ENCODE measurements at regions not wholly inside any gene's neighbourhood (a gene's known extent, or its start where the extent isn't known, plus 50 kb on each side); places are given as distances from the start of the nearest gene placed in this dataset.
"Not testable (repeated sequence)": the region's sequence is repeated elsewhere in the genome, so short reads cannot be mapped to it uniquely, and the experiment has no call there.

GRCh38 chr3:127520993-127521392, 69.5 kb downstream of the TPRA1 start:
- no peak for DNase-seq

- no peak for DNase-seq
Measured at GRCh38 chr3:127518456-127519081, 72.0 kb downstream of the TPRA1 start.

GRCh38 chr3:127512256-127512655, 78.3 kb downstream of the TPRA1 start:
- DNase-seq, result no peak

- DNase-seq, result no peak
Measured at GRCh38 chr3:127501177-127501576, 89.4 kb downstream of the TPRA1 start.

GRCh38 chr3:127497676-127498075, 92.9 kb downstream of the TPRA1 start:
- DNase-seq, result no peak

- no peak for DNase-seq
Measured at GRCh38 chr3:127497166-127497565, 93.4 kb downstream of the TPRA1 start.

- peak; percentile 57 for DNase-seq
Measured at GRCh38 chr3:127495821-127496655, 94.5 kb downstream of the TPRA1 start.

GRCh38 chr3:127493924-127494646, 96.4 kb downstream of the TPRA1 start:
- DNase-seq, result no peak

GRCh38 chr3:127492426-127492825, 98.1 kb downstream of the TPRA1 start:
- no peak for DNase-seq

- no peak for DNase-seq
Measured at GRCh38 chr3:127491909-127492308, 98.6 kb downstream of the TPRA1 start.

GRCh38 chr3:127491323-127491722, 99.2 kb downstream of the TPRA1 start:
- DNase-seq, result no peak

- not testable (repeated sequence) for DNase-seq
Measured at GRCh38 chr3:127491024-127491305, 99.6 kb downstream of the TPRA1 start.

- DNase-seq, result no peak
Measured at GRCh38 chr3:127490271-127491023, 100.1 kb downstream of the TPRA1 start.

GRCh38 chr3:127489357-127489756, 101.2 kb downstream of the TPRA1 start:
- DNase-seq, result no peak

- no peak for DNase-seq
Measured at GRCh38 chr3:127488740-127489139, 101.8 kb downstream of the TPRA1 start.

GRCh38 chr3:127488141-127488672, 102.3 kb downstream of the TPRA1 start:
- no peak for DNase-seq

- no peak for DNase-seq
Measured at GRCh38 chr3:127487196-127487595, 103.3 kb downstream of the TPRA1 start.

- no peak for DNase-seq
Measured at GRCh38 chr3:127486321-127486944, 104.1 kb downstream of the TPRA1 start.

GRCh38 chr3:127485396-127486170, 105.0 kb downstream of the TPRA1 start:
- DNase-seq, result no peak

GRCh38 chr3:127484601-127485388, 105.7 kb downstream of the TPRA1 start:
- no peak for DNase-seq

All from NCI-H1694 (cell line).